HCT116 (cell line): ENCODE measurements at regions not wholly inside any gene's neighbourhood (a gene's known extent, or its start where the extent isn't known, plus 50 kb on each side); places are given as distances from the start of the nearest gene placed in this dataset.

Source experiments
- ATAC-seq: fragments of 200-7000 bp; cut with Tn5 transposase; 2 replicates; pipeline ENCODE4 v1.9.1; 2020; ENCODE audit warnings: mild to moderate bottlenecking, moderate library complexity
- BruUV-seq: library from RNA; stranded (reverse); fragments of 400-500 nt; replicated peaks from 2 replicates; lab custom pipeline; 2021; lab: Mats Ljungman, UMichigan
- CTCF ChIA-PET: fragments of 300-600 bp; sonication (Branson Sonifier 250); formaldehyde crosslinking; loops from one replicate; lab custom pipeline; 2021; ENCODE audit warnings: antibody characterized with exemption; lab: Charles Lee
- POLR2A ChIA-PET: fragments of 300-600, 350-600 bp; sonication (Branson Sonifier 250); formaldehyde crosslinking; loops from one replicate; lab custom pipeline; 2021; ENCODE audit warnings: antibody characterized with exemption; lab: Charles Lee
- RAD21 ChIA-PET, 2 experiments: fragments of 300-600 bp; sonication (Branson Sonifier 250); formaldehyde crosslinking; loops; one replicate each; lab custom pipeline; 2023; ENCODE audit warnings: low total read pairs in 2 of 2; ENCODE audit not compliant: uncharacterized antibody in 2 of 2, unreplicated experiment in 2 of 2, low non-redundant PET in 1 of 2; lab: Charles Lee
- DNase-seq: peaks from one replicate; pipeline ENCODE4 v3.0.0-alpha.2; 2010; ENCODE audit warnings: low read depth, low spot score
- H2AFZ ChIP-seq: fragments of 200-600 bp; shearing (Covaris generic), sonication (generic); 2 replicates; pipeline ENCODE4 v1.6.1; 2017; ENCODE audit warnings: low read depth, mixed run types, mixed read lengths, antibody characterized with exemption, low read length; ENCODE audit not compliant: poor library complexity, severe bottlenecking
- H3K27ac ChIP-seq: 2 replicates; pipeline ENCODE4 v1.5.1; 2012; ENCODE audit warnings: low read depth, low read length
- H3K27me3 ChIP-seq: fragments of 200-600 bp; sonication (generic); 2 replicates; pipeline ENCODE4 v1.6.1; 2016; ENCODE audit warnings: mixed run types, low read length, mixed read lengths; ENCODE audit not compliant: insufficient read depth
- H3K36me3 ChIP-seq, 2 experiments: fragments of 200-500 bp in 1 of 2; fragments of 200-600 bp in 1 of 2; sonication (Bioruptor generic) in 1 of 2; sonication (generic) in 1 of 2; 2 replicates each; pipeline versions ENCODE4 v1.5.1 to v1.6.1; 2014 to 2016; ENCODE audit warnings: low read length in 2 of 2, inconsistent platforms in 1 of 2, mixed read lengths in 1 of 2, mixed run types in 1 of 2; ENCODE audit not compliant: insufficient read depth in 2 of 2, control insufficient read depth in 1 of 2
- H3K4me1 ChIP-seq, 2 experiments: fragments of 200-600 bp in 1 of 2; sonication (generic) in 1 of 2; 2 replicates each; pipeline versions ENCODE4 v1.5.1 to v1.6.1; 2012 to 2017; ENCODE audit warnings: low read length in 2 of 2, inconsistent platforms in 1 of 2, mild to moderate bottlenecking in 1 of 2, mixed read lengths in 1 of 2, mixed run types in 1 of 2, moderate library complexity in 1 of 2; ENCODE audit not compliant: insufficient read depth in 2 of 2, control insufficient read depth in 1 of 2
- H3K4me2 ChIP-seq: fragments of 200-600 bp; sonication (generic); 2 replicates; pipeline ENCODE4 v1.6.1; 2017; ENCODE audit warnings: mixed run types, low read length, mixed read lengths
- H3K4me3 ChIP-seq, 2 experiments: fragments of 200-600 bp in 1 of 2; sonication (generic) in 1 of 2; replicated peaks in 1 of 2; 2 replicates each; pipeline ENCODE4 v1.5.1; 2011 to 2016; ENCODE audit warnings: low read length in 2 of 2, control low read depth in 1 of 2, low read depth in 1 of 2, mild to moderate bottlenecking in 1 of 2, mixed read lengths in 1 of 2, mixed run types in 1 of 2
- H3K79me2 ChIP-seq: fragments of 200-600 bp; sonication (generic); 2 replicates; pipeline ENCODE4 v1.6.1; 2017; ENCODE audit warnings: mild to moderate bottlenecking, mixed run types, low read length, moderate library complexity, mixed read lengths; ENCODE audit not compliant: insufficient read depth
- H3K9ac ChIP-seq: fragments of 200-600 bp; sonication (generic); 2 replicates; pipeline ENCODE4 v1.6.1; 2016; ENCODE audit warnings: low read length, mixed read lengths
- H3K9me2 ChIP-seq: fragments of 200-600 bp; sonication (generic), shearing (Covaris generic); 2 replicates; pipeline ENCODE4 v1.6.1; 2017; ENCODE audit warnings: mixed run types, mild to moderate bottlenecking, moderate library complexity; ENCODE audit not compliant: insufficient read depth
- H3K9me3 ChIP-seq, 2 experiments: fragments of 200-500 bp in 1 of 2; fragments of 200-600 bp in 1 of 2; sonication (Bioruptor generic) in 1 of 2; sonication (generic) in 1 of 2; 2 replicates each; pipeline ENCODE4 v1.6.1; 2014 to 2017; ENCODE audit warnings: low read length in 2 of 2, mixed read lengths in 2 of 2, inconsistent platforms in 1 of 2, low read depth in 1 of 2, mild to moderate bottlenecking in 1 of 2, mixed run types in 1 of 2, moderate library complexity in 1 of 2; ENCODE audit not compliant: control insufficient read depth in 1 of 2, insufficient read depth in 1 of 2
- H4K20me1 ChIP-seq: fragments of 200-600 bp; sonication (generic), shearing (Covaris generic); 2 replicates; pipeline ENCODE4 v1.6.1; 2017; ENCODE audit warnings: mixed run types, mild to moderate bottlenecking, moderate library complexity; ENCODE audit not compliant: insufficient read depth
- CBX3 ChIP-seq: IDR thresholded peaks from 2 replicates; pipeline ENCODE4 v1.6.1; 2012; ENCODE audit warnings: low read depth
- CEBPB ChIP-seq: IDR thresholded peaks from 2 replicates; pipeline ENCODE4 v1.6.1; 2012; ENCODE audit warnings: low read depth
- CTCF ChIP-seq, 3 experiments: fragments of 200-600 bp in 1 of 3; sonication (generic) in 1 of 3; IDR thresholded peaks in 2 of 3; conservative IDR thresholded peaks in 1 of 3; 2 replicates each; pipeline ENCODE4 v1.5.1; 2012 to 2017; ENCODE audit warnings: low read depth in 2 of 3, low read length in 2 of 3, antibody characterized with exemption in 1 of 3, borderline replicate concordance in 1 of 3, control low read depth in 1 of 3, mild to moderate bottlenecking in 1 of 3, mixed read lengths in 1 of 3, mixed run types in 1 of 3, moderate library complexity in 1 of 3; ENCODE audit not compliant: insufficient read depth in 1 of 3
- EGR1 ChIP-seq: IDR thresholded peaks from 2 replicates; pipeline ENCODE4 v1.6.1; 2012; ENCODE audit warnings: low read depth
- ELF1 ChIP-seq: IDR thresholded peaks from 2 replicates; pipeline ENCODE4 v1.6.1; 2012; ENCODE audit warnings: low read depth, borderline replicate concordance
- EZH2 ChIP-seq: fragments of 200-600 bp; sonication (generic); IDR thresholded peaks from 2 replicates; pipeline ENCODE4 v1.6.1; 2017; ENCODE audit warnings: antibody characterized with exemption, mixed run types
- EZH2phosphoT487 ChIP-seq: fragments of 200-600 bp; IDR thresholded peaks from 2 replicates; pipeline ENCODE4 v1.6.1; 2018; ENCODE audit warnings: antibody characterized with exemption, borderline replicate concordance
- FOSL1 ChIP-seq: IDR thresholded peaks from 2 replicates; pipeline ENCODE4 v1.6.1; 2012; ENCODE audit warnings: low read depth
- JUND ChIP-seq: IDR thresholded peaks from 2 replicates; pipeline ENCODE4 v1.6.1; 2012
- MAX ChIP-seq: IDR thresholded peaks from 2 replicates; pipeline ENCODE4 v1.6.1; 2012
- RAD21 ChIP-seq: IDR thresholded peaks from 2 replicates; pipeline ENCODE4 v1.6.1; 2012; ENCODE audit warnings: low read depth, mild to moderate bottlenecking
- REST ChIP-seq: IDR thresholded peaks from 2 replicates; pipeline ENCODE4 v1.6.1; 2012; ENCODE audit warnings: low read depth
- SP1 ChIP-seq: IDR thresholded peaks from 2 replicates; pipeline ENCODE4 v1.6.1; 2012; ENCODE audit warnings: low read depth
- TCF7L2 ChIP-seq: IDR thresholded peaks from 2 replicates; pipeline ENCODE4 v1.7.0; 2011; ENCODE audit warnings: borderline replicate concordance, inconsistent platforms; ENCODE audit not compliant: insufficient read depth, insufficient read length; ENCODE audit errors: extremely low read depth
- ZBTB33 ChIP-seq: IDR thresholded peaks from 2 replicates; pipeline ENCODE4 v1.6.1; 2011; ENCODE audit warnings: mild to moderate bottlenecking, low read length, moderate library complexity; ENCODE audit not compliant: insufficient replicate concordance; ENCODE audit errors: extremely low read depth
- ZFX ChIP-seq: fragments of 450-650 bp; IDR thresholded peaks from 2 replicates; pipeline ENCODE4 v1.6.1; 2017
- ZNF274 ChIP-seq: fragments of 200-500 bp; sonication (Bioruptor generic); IDR thresholded peaks from 2 replicates; pipeline ENCODE4 v1.6.1; 2014; ENCODE audit warnings: mild to moderate bottlenecking, low read depth, low read length, inconsistent platforms
- intact Hi-C: fragments of 100-400 bp; cut with micrococcal nuclease; formaldehyde crosslinking; loops from 2 replicates; pipeline ENCODE4 v1.10.0; 2022

GRCh38 chr5:39494107-39494510 is 69.3 kb upstream of the DAB2 start:
- ChIA-PET POLR2A (no interaction called here), RAD21 (no interaction called here), CTCF (no interaction called here)
- Histone ChIP-seq H3K27ac (no peak overlapping the region), H3K4me2 (no peak overlapping the region), H3K36me3 (no peaks in the 10 kb centered on the region), H3K4me1 (no peaks in the 10 kb centered on the region), H3K27me3 (no peaks in the 10 kb centered on the region), H3K4me3 (no peak overlapping the region), H4K20me1 (no peaks in the 10 kb centered on the region), H3K9me3 (no peaks in the 10 kb centered on the region; a peak in 2 of 4 replicates), H3K79me2 (no peaks in the 10 kb centered on the region), H3K9ac (no peak overlapping the region), H3K9me2 (no peaks in the 10 kb centered on the region), H2AFZ (no peak overlapping the region)
- ATAC-seq (no peak), DNase-seq (no peak)
- TF ChIP-seq MAX: no peak
- TF ChIP-seq EGR1: no peak
- no peak for TF ChIP-seq ZBTB33
- TF ChIP-seq JUND: no peak
- no peak for TF ChIP-seq RAD21
- TF ChIP-seq EZH2: no peak
- TF ChIP-seq CBX3: no peak
- no peak for TF ChIP-seq REST
- no peak for TF ChIP-seq ELF1
- TF ChIP-seq CEBPB: no peak
- no peak for TF ChIP-seq ZFX
- no peak for TF ChIP-seq EZH2phosphoT487
- no peak for TF ChIP-seq ZNF274
- TF ChIP-seq CTCF (IDR thresholded peaks at IDR 0.05 in 2 of 3, conservative IDR thresholded peaks at IDR 0.05 in 1 of 3; ENCODE audit: borderline replicate concordance in 1 of 3, insufficient read depth in 1 of 3, low read depth in 2 of 3, low read length in 2 of 3): no peak
- no peak for TF ChIP-seq SP1
- no peak for TF ChIP-seq TCF7L2
- TF ChIP-seq FOSL1: no peak
- intact Hi-C loops: no loop called here
- no TSS peak for BruUV-seq
